Activated T-helper 1 cell treated with anti-CD3 and anti-CD28 coated beads, Interleukin-12 subunit alpha, Interleukin-12 subunit beta, Interleukin-2, Interleukin-4 antibody, amounts not matched to agents 30 ng/mL and 10 ng/mL and 1 ng/mL, durations not matched to agents 14 hours and 24 hours and 36 hours (primary cell): ENCODE measurements at regions not wholly inside any gene's neighbourhood (a gene's known extent, or its start where the extent isn't known, plus 50 kb on each side); places are given as distances from the start of the nearest gene placed in this dataset.
"Not testable (repeated sequence)": the region's sequence is repeated elsewhere in the genome, so short reads cannot be mapped to it uniquely, and the experiment has no call there.

ENCODE experiments used
- DNase-seq: peaks from one replicate; pipeline ENCODE4 v3.0.0; 2021; ENCODE audit warnings: low spot score
- H3K27ac Mint-ChIP-seq: one replicate; pipeline ENCODE4 v1.8.0; 2021; ENCODE audit warnings: mild to moderate bottlenecking, mixed read lengths
- H3K27me3 Mint-ChIP-seq: one replicate; pipeline ENCODE4 v1.8.0; 2022; ENCODE audit warnings: mild to moderate bottlenecking, moderate library complexity, mixed read lengths; ENCODE audit not compliant: insufficient read depth
- H3K36me3 Mint-ChIP-seq: one replicate; pipeline ENCODE4 v1.8.0; 2021; ENCODE audit warnings: low read depth, mixed read lengths
- H3K4me1 Mint-ChIP-seq: one replicate; pipeline ENCODE4 v1.8.0; 2021; ENCODE audit warnings: low read depth, mixed read lengths
- H3K4me3 Mint-ChIP-seq: one replicate; pipeline ENCODE4 v1.8.0; 2021; ENCODE audit warnings: mild to moderate bottlenecking, moderate library complexity, mixed read lengths
- H3K9me3 Mint-ChIP-seq: one replicate; pipeline ENCODE4 v1.8.0; 2021; ENCODE audit warnings: mixed read lengths
- intact Hi-C: fragments of 100-400 bp; cut with micrococcal nuclease; formaldehyde crosslinking; loops from one replicate; pipeline ENCODE4 v1.15.1; 2024

- Mint-ChIP-seq H3K4me3 (no peak overlapping the region), H3K9me3 (no peaks in the 10 kb centered on the region), H3K27ac (no peak overlapping the region), H3K36me3 (no peaks in the 10 kb centered on the region), H3K4me1 (no peaks in the 10 kb centered on the region), H3K27me3 (peaks cover 24% of the 10 kb centered on the region)
- DNase-seq: no peak
- intact Hi-C loops: no loop called here
Measured at GRCh38 chr2:64795024-64795592, 141.4 kb upstream of the SERTAD2 start.

- intact Hi-C loops: no loop called here
- Mint-ChIP-seq H3K4me1 (no peaks in the 10 kb centered on the region), H3K27ac (no peak overlapping the region), H3K9me3 (no peaks in the 10 kb centered on the region), H3K36me3 (no peaks in the 10 kb centered on the region), H3K4me3 (no peak overlapping the region), H3K27me3 (peaks cover 18% of the 10 kb centered on the region)
- DNase-seq: no peak
Measured at GRCh38 chr2:64796926-64797325, 143.2 kb upstream of the SERTAD2 start.

- DNase-seq: no peak
- no peaks in the 10 kb centered on the region for H3K9me3 Mint-ChIP-seq
- H3K36me3 Mint-ChIP-seq: no peaks in the 10 kb centered on the region
- intact Hi-C loops: no loop called here
- no peak overlapping the region for H3K4me3 Mint-ChIP-seq
- no peaks in the 10 kb centered on the region for H3K4me1 Mint-ChIP-seq
- H3K27me3 Mint-ChIP-seq: peaks cover 10% of the 10 kb centered on the region
- H3K27ac Mint-ChIP-seq: no peak overlapping the region
Measured at GRCh38 chr2:64797881-64798575, 144.3 kb upstream of the SERTAD2 start.

- Mint-ChIP-seq H3K4me3 (no peak overlapping the region), H3K4me1 (peaks cover 3% of the 10 kb centered on the region), H3K9me3 (no peaks in the 10 kb centered on the region), H3K27ac (no peak overlapping the region), H3K36me3 (no peaks in the 10 kb centered on the region), H3K27me3 (peaks cover 4% of the 10 kb centered on the region)
- intact Hi-C loops: loop anchor here (2.0 kb wide), 1 partner anchor 13 kb away; no protein-coding TSS in a partner anchor
- no peak for DNase-seq
Measured at GRCh38 chr2:64799592-64800252, 146.0 kb upstream of the SERTAD2 start.

- H3K27me3 Mint-ChIP-seq: no peaks in the 10 kb centered on the region
- no peak overlapping the region for H3K4me3 Mint-ChIP-seq
- intact Hi-C loops: no loop called here
- no peaks in the 10 kb centered on the region for H3K9me3 Mint-ChIP-seq
- H3K36me3 Mint-ChIP-seq: no peaks in the 10 kb centered on the region
- H3K4me1 Mint-ChIP-seq: peaks cover 28% of the 10 kb centered on the region
- no peak overlapping the region for H3K27ac Mint-ChIP-seq
- DNase-seq: no peak
Measured at GRCh38 chr2:64803776-64804175, 150.1 kb upstream of the SERTAD2 start.

GRCh38 chr2:64804651-64805050 is 150.9 kb upstream of the SERTAD2 start:
- no peak overlapping the region for H3K27ac Mint-ChIP-seq
- H3K27me3 Mint-ChIP-seq: no peaks in the 10 kb centered on the region
- DNase-seq: no peak
- no peak overlapping the region for H3K4me3 Mint-ChIP-seq
- H3K36me3 Mint-ChIP-seq: peaks cover under 1% of the 10 kb centered on the region
- intact Hi-C loops: loop anchor here (5.0 kb wide), 1 partner anchor 52 kb away; no protein-coding TSS in a partner anchor
- H3K4me1 Mint-ChIP-seq: peaks cover 28% of the 10 kb centered on the region
- H3K9me3 Mint-ChIP-seq: no peaks in the 10 kb centered on the region

- peaks cover 2% of the 10 kb centered on the region for H3K36me3 Mint-ChIP-seq
- H3K27me3 Mint-ChIP-seq: no peaks in the 10 kb centered on the region
- intact Hi-C loops: loop anchor here (1.0 to 5.0 kb wide), 6 partner anchors 12 to 77 kb away; no protein-coding TSS in a partner anchor
- peaks cover 5% of the 10 kb centered on the region for H3K9me3 Mint-ChIP-seq
- DNase-seq: peak; percentile 12
- H3K4me1 Mint-ChIP-seq: peaks cover 37% of the 10 kb centered on the region
- peak overlapping the region; percentile 57 for H3K4me3 Mint-ChIP-seq
- peak overlapping the region; percentile 80 for H3K27ac Mint-ChIP-seq
Measured at GRCh38 chr2:64807417-64807816, 153.7 kb upstream of the SERTAD2 start.

- no peak for DNase-seq
- intact Hi-C loops: loop anchor here (5.0 kb wide), 1 partner anchor 56 kb away; no protein-coding TSS in a partner anchor
- Mint-ChIP-seq H3K4me3 (no peak overlapping the region), H3K27me3 (no peaks in the 10 kb centered on the region), H3K36me3 (peaks cover 2% of the 10 kb centered on the region), H3K9me3 (peaks cover 5% of the 10 kb centered on the region), H3K4me1 (peaks cover 39% of the 10 kb centered on the region), H3K27ac (peak overlapping the region; percentile 80)
Measured at GRCh38 chr2:64808092-64808491, 154.4 kb upstream of the SERTAD2 start.

GRCh38 chr2:64808754-64809153 is 155.0 kb upstream of the SERTAD2 start:
- Mint-ChIP-seq H3K27ac (no peak overlapping the region), H3K27me3 (no peaks in the 10 kb centered on the region), H3K4me1 (peaks cover 39% of the 10 kb centered on the region), H3K9me3 (peaks cover 5% of the 10 kb centered on the region), H3K4me3 (no peak overlapping the region), H3K36me3 (peaks cover 2% of the 10 kb centered on the region)
- intact Hi-C loops: loop anchor here (5.0 kb wide), 1 partner anchor 56 kb away; no protein-coding TSS in a partner anchor
- DNase-seq: no peak

GRCh38 chr2:64809216-64809615 is 155.5 kb upstream of the SERTAD2 start:
- H3K4me3 Mint-ChIP-seq: no peak overlapping the region
- peaks cover 39% of the 10 kb centered on the region for H3K4me1 Mint-ChIP-seq
- H3K27ac Mint-ChIP-seq: no peak overlapping the region
- no peaks in the 10 kb centered on the region for H3K27me3 Mint-ChIP-seq
- DNase-seq: no peak
- intact Hi-C loops: loop anchor here (5.0 kb wide), 1 partner anchor 57 kb away; no protein-coding TSS in a partner anchor
- peaks cover 5% of the 10 kb centered on the region for H3K9me3 Mint-ChIP-seq
- H3K36me3 Mint-ChIP-seq: peaks cover 2% of the 10 kb centered on the region

- peaks cover 2% of the 10 kb centered on the region for H3K27me3 Mint-ChIP-seq
- peaks cover 2% of the 10 kb centered on the region for H3K36me3 Mint-ChIP-seq
- H3K27ac Mint-ChIP-seq: peak overlapping the region; percentile 68
- H3K4me3 Mint-ChIP-seq: no peak overlapping the region
- intact Hi-C loops: no loop called here
- H3K9me3 Mint-ChIP-seq: peaks cover 5% of the 10 kb centered on the region
- DNase-seq: no peak
- peaks cover 34% of the 10 kb centered on the region for H3K4me1 Mint-ChIP-seq
Measured at GRCh38 chr2:64812285-64812684, 158.6 kb upstream of the SERTAD2 start.

- DNase-seq: no peak
- H3K27me3 Mint-ChIP-seq: peaks cover 2% of the 10 kb centered on the region
- peaks cover 30% of the 10 kb centered on the region for H3K4me1 Mint-ChIP-seq
- H3K27ac Mint-ChIP-seq: no peak overlapping the region
- intact Hi-C loops: no loop called here
- H3K4me3 Mint-ChIP-seq: no peak overlapping the region
- H3K9me3 Mint-ChIP-seq: peaks cover 5% of the 10 kb centered on the region
- peaks cover 2% of the 10 kb centered on the region for H3K36me3 Mint-ChIP-seq
Measured at GRCh38 chr2:64814007-64814406, 160.3 kb upstream of the SERTAD2 start.

GRCh38 chr2:64816526-64816925 is 162.8 kb upstream of the SERTAD2 start:
- H3K9me3 Mint-ChIP-seq, intact Hi-C loops, H3K27me3 Mint-ChIP-seq: not testable (repeated sequence)

More at GRCh38 chr2:64816526-64816925, 162.8 kb upstream of the SERTAD2 start:
- peaks cover 50% of the 10 kb centered on the region for H3K4me1 Mint-ChIP-seq
- H3K4me3 Mint-ChIP-seq, H3K27ac Mint-ChIP-seq, DNase-seq, H3K36me3 Mint-ChIP-seq: not testable (repeated sequence)
